ENCODE measurements at regions not wholly inside any gene's neighbourhood (a gene's known extent, or its start where the extent isn't known, plus 50 kb on each side); places are given as distances from the start of the nearest gene placed in this dataset.

GRCh38 chr5:53178830-53179229 is 69.3 kb upstream of the MOCS2 start:
- no peak overlapping the region for H3K4me3 Mint-ChIP-seq
- no peak overlapping the region for H3K4me2 ChIP-seq (replicated peaks; ENCODE audit: extremely low read depth, low read length, poor library complexity, severe bottlenecking)
- H3K4me1 ChIP-seq (ENCODE audit: control insufficient read depth in 1 of 2, insufficient read depth in 2 of 2, low read length in 2 of 2), result no peaks in the 10 kb centered on the region
- H3K4me1 Mint-ChIP-seq, result peaks cover 7% of the 10 kb centered on the region
- peaks cover 0 to 12% (median 9%) of the 10 kb centered on the region in 7 donors for H3K9me3 Mint-ChIP-seq
- H2AFZ ChIP-seq (ENCODE audit: insufficient read depth, low read depth, low read length, poor library complexity, severe bottlenecking), result no peak overlapping the region
- H3K79me2 ChIP-seq (ENCODE audit: insufficient read depth, low read length), result no peaks in the 10 kb centered on the region
- no peaks in the 10 kb centered on the region for H3K36me3 ChIP-seq (replicated peaks in 1 of 2; ENCODE audit: control insufficient read depth in 1 of 2, insufficient read depth in 2 of 2, low read length in 2 of 2)
- H3K9me3 ChIP-seq (replicated peaks in 1 of 2; ENCODE audit: control insufficient read depth in 1 of 2, insufficient read depth in 1 of 2, low read length in 2 of 2), result peaks cover 2 to 7% of the 10 kb centered on the region in 2 donors
- no peaks in the 10 kb centered on the region for H3K27me3 ChIP-seq (ENCODE audit: control insufficient read depth in 2 of 2, insufficient read depth in 2 of 2, low read length in 2 of 2)
- no peaks in the 10 kb centered on the region for H3K36me3 Mint-ChIP-seq
- intact Hi-C loops (cut with micrococcal nuclease), result no loop called here
- no peak for DNase-seq
- H3K4me3 ChIP-seq (replicated peaks in 1 of 3; ENCODE audit: low read depth in 2 of 3, low read length in 3 of 3), result no peak overlapping the region
- H3K27ac ChIP-seq (ENCODE audit: low read depth in 1 of 2, low read length in 2 of 2), result no peak overlapping the region
- peaks cover 0 to 3% (median 0%) of the 10 kb centered on the region in 3 donors for H3K27me3 Mint-ChIP-seq (ENCODE audit: low read depth in 3 of 3)
- no peak overlapping the region for H3K9ac ChIP-seq (ENCODE audit: insufficient read depth, low read length, poor library complexity, severe bottlenecking)
- no peaks in the 10 kb centered on the region for H4K20me1 ChIP-seq (ENCODE audit: insufficient read depth, low read length)
- WGBS (ENCODE audit: insufficient coverage), result no CpG with 5 or more reads among the region's 4 CpGs
- no peak for TF ChIP-seq CTCF (IDR thresholded peaks at IDR 0.05)
- H3K27ac Mint-ChIP-seq, result no peak overlapping the region

GRCh38 chr5:53179691-53180090 is 70.1 kb upstream of the MOCS2 start:
- Mint-ChIP-seq H3K27me3 (ENCODE audit: low read depth in 3 of 3) (no peaks in the 10 kb centered on the region), H3K4me3 (no peak overlapping the region), H3K9me3 (peaks cover 1 to 14% (median 8%) of the 10 kb centered on the region in 7 donors), H3K4me1 (peaks cover 7% of the 10 kb centered on the region), H3K27ac (no peak overlapping the region), H3K36me3 (no peaks in the 10 kb centered on the region)
- 96% methylated on average over 3 of the region's 4 CpGs for WGBS (ENCODE audit: insufficient coverage)
- Histone ChIP-seq H3K4me1 (ENCODE audit: control insufficient read depth in 1 of 2, insufficient read depth in 2 of 2, low read length in 2 of 2) (no peaks in the 10 kb centered on the region), H3K4me3 (replicated peaks in 1 of 3; ENCODE audit: low read depth in 2 of 3, low read length in 3 of 3) (no peak overlapping the region), H4K20me1 (ENCODE audit: insufficient read depth, low read length) (no peaks in the 10 kb centered on the region), H3K9me3 (replicated peaks in 1 of 2; ENCODE audit: control insufficient read depth in 1 of 2, insufficient read depth in 1 of 2, low read length in 2 of 2) (peaks cover 0 to 7% of the 10 kb centered on the region in 2 donors), H3K4me2 (replicated peaks; ENCODE audit: extremely low read depth, low read length, poor library complexity, severe bottlenecking) (no peak overlapping the region), H3K27ac (ENCODE audit: low read depth in 1 of 2, low read length in 2 of 2) (no peak overlapping the region), H3K9ac (ENCODE audit: insufficient read depth, low read length, poor library complexity, severe bottlenecking) (no peak overlapping the region), H3K36me3 (replicated peaks in 1 of 2; ENCODE audit: control insufficient read depth in 1 of 2, insufficient read depth in 2 of 2, low read length in 2 of 2) (no peaks in the 10 kb centered on the region), H3K79me2 (ENCODE audit: insufficient read depth, low read length) (no peaks in the 10 kb centered on the region), H3K27me3 (ENCODE audit: control insufficient read depth in 2 of 2, insufficient read depth in 2 of 2, low read length in 2 of 2) (no peaks in the 10 kb centered on the region), H2AFZ (ENCODE audit: insufficient read depth, low read depth, low read length, poor library complexity, severe bottlenecking) (no peak overlapping the region)
- DNase-seq, result no peak
- no peak for TF ChIP-seq CTCF (IDR thresholded peaks at IDR 0.05)
- intact Hi-C loops (cut with micrococcal nuclease), result no loop called here

Measured in CD14-positive monocyte (primary cell).